H1 (cell line): ENCODE measurements at regions not wholly inside any gene's neighbourhood (a gene's known extent, or its start where the extent isn't known, plus 50 kb on each side); places are given as distances from the start of the nearest gene placed in this dataset.

Experiments used
- CTCF ChIA-PET: fragments of 300-600 bp; sonication (Branson Sonifier 250); formaldehyde crosslinking; loops from one replicate; lab custom pipeline; 2021; ENCODE audit not compliant: partially characterized antibody; lab: Charles Lee
- POLR2A ChIA-PET: fragments of 300-600 bp; sonication (Branson Sonifier 250); formaldehyde crosslinking; loops from one replicate; lab custom pipeline; 2021; ENCODE audit warnings: inconsistent platforms; ENCODE audit not compliant: partially characterized antibody; lab: Charles Lee
- DNase-seq, 2 experiments: peaks; one replicate each; pipeline versions ENCODE4 v3.0.0 to v3.0.0-alpha.2; 2010 to 2022; ENCODE audit warnings: low spot score in 2 of 2, low read depth in 1 of 2, mixed read lengths in 1 of 2
- FAIRE-seq: peaks from 2 replicates; lab custom pipeline; 2011; peaks lifted over from hg19 to GRCh38; lab: Jason Lieb, UNC
- H2AFZ ChIP-seq: 2 replicates; pipeline ENCODE4 v1.8.1; 2012; ENCODE audit warnings: low read length, inconsistent platforms
- H2AK5ac ChIP-seq: 2 replicates; pipeline ENCODE4 v1.6.1; 2013; ENCODE audit warnings: low read depth, low read length
- H2BK120ac ChIP-seq: replicated peaks from 2 replicates; pipeline ENCODE3; 2013; ENCODE audit warnings: low read depth, low read length, inconsistent platforms
- H2BK12ac ChIP-seq: 2 replicates; pipeline ENCODE4 v1.6.1; 2013; ENCODE audit warnings: low read depth, low read length
- H2BK15ac ChIP-seq: 2 replicates; pipeline ENCODE4 v1.6.1; 2013; ENCODE audit warnings: low read length
- H2BK20ac ChIP-seq: 2 replicates; pipeline ENCODE4 v1.6.1; 2013; ENCODE audit warnings: low read length
- H2BK5ac ChIP-seq: 2 replicates; pipeline ENCODE4 v1.6.1; 2013; ENCODE audit warnings: low read depth, low read length
- H3K14ac ChIP-seq: 2 replicates; pipeline ENCODE4 v1.6.1; 2013; ENCODE audit warnings: inconsistent platforms; ENCODE audit not compliant: insufficient read length
- H3K18ac ChIP-seq: 2 replicates; pipeline ENCODE4 v1.6.1; 2013; ENCODE audit warnings: low read length; ENCODE audit errors: extremely low read depth
- H3K23ac ChIP-seq: 2 replicates; pipeline ENCODE4 v1.6.1; 2013; ENCODE audit warnings: inconsistent platforms; ENCODE audit not compliant: insufficient read length
- H3K23me2 ChIP-seq: 2 replicates; pipeline ENCODE4 v1.6.1; 2013; ENCODE audit warnings: low read depth, low read length
- H3K27ac ChIP-seq: 2 replicates; pipeline ENCODE4 v1.6.1; 2011; ENCODE audit warnings: low read depth, low read length, inconsistent platforms
- H3K27me3 ChIP-seq, 4 experiments: replicated peaks in 1 of 4; 1 replicate in 1 of 4; 2 replicates in 3 of 4; pipeline versions ENCODE4 v1.6.1 to v1.8.1; 2011 to 2013; ENCODE audit warnings: low read length in 3 of 4, mild to moderate bottlenecking in 3 of 4, inconsistent platforms in 2 of 4, mixed read lengths in 2 of 4, moderate library complexity in 1 of 4; ENCODE audit not compliant: control insufficient read depth in 3 of 4, insufficient read depth in 3 of 4; ENCODE audit errors: extremely low read depth in 1 of 4
- H3K36me3 ChIP-seq, 4 experiments: 2 replicates each; pipeline versions ENCODE4 v1.6.1 to v1.8.1; 2011 to 2013; ENCODE audit warnings: mild to moderate bottlenecking in 4 of 4, low read length in 3 of 4, moderate library complexity in 2 of 4, control low read depth in 1 of 4, inconsistent platforms in 1 of 4; ENCODE audit not compliant: insufficient read depth in 4 of 4, control insufficient read depth in 2 of 4
- H3K4ac ChIP-seq: replicated peaks from 2 replicates; pipeline ENCODE3; 2013; ENCODE audit warnings: low read length, low read depth, mixed read lengths, inconsistent platforms; ENCODE audit not compliant: insufficient read length
- H3K4me1 ChIP-seq, 4 experiments: replicated peaks in 1 of 4; 1 replicate in 1 of 4; 2 replicates in 3 of 4; pipeline versions ENCODE4 v1.6.1 to v1.8.1; 2011 to 2013; ENCODE audit warnings: low read length in 3 of 4, inconsistent platforms in 2 of 4, mixed read lengths in 1 of 4; ENCODE audit not compliant: insufficient read depth in 4 of 4, control insufficient read depth in 3 of 4
- H3K4me2 ChIP-seq, 2 experiments: 2 replicates each; pipeline versions ENCODE4 v1.6.1 to v1.8.1; 2011 to 2013; ENCODE audit warnings: low read depth in 2 of 2, low read length in 2 of 2, control low read depth in 1 of 2, inconsistent platforms in 1 of 2, mild to moderate bottlenecking in 1 of 2; ENCODE audit not compliant: insufficient read depth in 1 of 2
- H3K4me3 ChIP-seq, 4 experiments: fragments of 200-600, 300-600 bp in 1 of 4; sonication (generic), shearing (Covaris generic), sonication (Bioruptor Twin) in 1 of 4; 2 replicates each; pipeline versions ENCODE4 v1.5.1 to v1.8.1; 2011 to 2016; ENCODE audit warnings: low read length in 4 of 4, low read depth in 3 of 4, control low read depth in 2 of 4, inconsistent platforms in 2 of 4, mild to moderate bottlenecking in 2 of 4, mixed read lengths in 1 of 4, moderate library complexity in 1 of 4; ENCODE audit not compliant: insufficient read depth in 2 of 4; ENCODE audit errors: extremely low read depth in 1 of 4
- H3K56ac ChIP-seq: replicated peaks from 2 replicates; pipeline ENCODE3; 2013; ENCODE audit warnings: low read depth, mild to moderate bottlenecking, mixed read lengths, low read length, inconsistent platforms; ENCODE audit not compliant: insufficient read length
- H3K79me1 ChIP-seq: 2 replicates; pipeline ENCODE4 v1.6.1; 2013; ENCODE audit warnings: low read depth, low read length, control low read depth
- H3K79me2 ChIP-seq, 2 experiments: 2 replicates each; pipeline versions ENCODE4 v1.6.1 to v1.8.1; 2012 to 2013; ENCODE audit warnings: low read length in 2 of 2, mild to moderate bottlenecking in 2 of 2, inconsistent platforms in 1 of 2; ENCODE audit not compliant: insufficient read depth in 2 of 2, control insufficient read depth in 1 of 2
- H3K9ac ChIP-seq, 4 experiments: replicated peaks in 1 of 4; 1 replicate in 1 of 4; 2 replicates in 3 of 4; pipeline versions ENCODE4 v1.6.1 to v1.8.1; 2011 to 2013; ENCODE audit warnings: low read depth in 3 of 4, low read length in 3 of 4, control low read depth in 2 of 4, mild to moderate bottlenecking in 2 of 4, moderate library complexity in 2 of 4, inconsistent platforms in 1 of 4; ENCODE audit errors: extremely low read depth in 1 of 4
- H3K9me3 ChIP-seq, 2 experiments: 2 replicates each; pipeline versions ENCODE4 v1.6.1 to v1.8.1; 2012 to 2013; ENCODE audit warnings: mild to moderate bottlenecking in 2 of 2, moderate library complexity in 2 of 2, control low read depth in 1 of 2, inconsistent platforms in 1 of 2, low read depth in 1 of 2, low read length in 1 of 2, mixed read lengths in 1 of 2; ENCODE audit not compliant: insufficient read depth in 2 of 2
- H4K20me1 ChIP-seq, 2 experiments: replicated peaks in 1 of 2; 2 replicates each; pipeline versions ENCODE3 to v1.8.1; 2011 to 2013; ENCODE audit warnings: inconsistent platforms in 2 of 2, low read length in 2 of 2, mild to moderate bottlenecking in 1 of 2; ENCODE audit not compliant: insufficient read depth in 2 of 2, control insufficient read depth in 1 of 2
- H4K5ac ChIP-seq: 2 replicates; pipeline ENCODE4 v1.6.1; 2013; ENCODE audit warnings: low read length, low read depth, mixed read lengths, inconsistent platforms; ENCODE audit not compliant: insufficient read length
- H4K8ac ChIP-seq: 2 replicates; pipeline ENCODE4 v1.8.0; 2013; ENCODE audit warnings: mild to moderate bottlenecking, moderate library complexity, low read length, inconsistent platforms; ENCODE audit not compliant: insufficient read depth; ENCODE audit errors: extremely low read depth
- H4K91ac ChIP-seq: replicated peaks from 2 replicates; pipeline ENCODE3; 2013; ENCODE audit warnings: low read length, mixed read lengths, inconsistent platforms; ENCODE audit not compliant: insufficient read length
- RBBP5 ChIP-seq: IDR thresholded peaks from 2 replicates; pipeline ENCODE4 v1.7.1; 2012; ENCODE audit warnings: low read depth, mild to moderate bottlenecking, inconsistent platforms, low read length, moderate library complexity, borderline replicate concordance
- RNF2 ChIP-seq: fragments of 200-900, 300-1000 bp; sonication (generic); IDR thresholded peaks from 2 replicates; pipeline ENCODE4 v1.7.1; 2016; ENCODE audit warnings: borderline replicate concordance, low read depth, mild to moderate bottlenecking, antibody characterized with exemption, low read length; ENCODE audit not compliant: poor library complexity, severe bottlenecking; ENCODE audit errors: missing control alignments
- WGBS, 2 experiments: shearing (Covaris generic) in 1 of 2; methylation state at CpG; one replicate each; pipeline versions ENCODE4 v1.1.6 to v1.1.7; 2013 to 2015; ENCODE audit warnings: low lambda C conversion rate in 2 of 2, mixed read lengths in 2 of 2, inconsistent platforms in 1 of 2, low coverage in 1 of 2, missing lambda C conversion rate in 1 of 2; ENCODE audit not compliant: insufficient replicate concordance in 2 of 2, insufficient coverage in 1 of 2, insufficient read length in 1 of 2; ENCODE audit errors: extremely low coverage in 1 of 2, missing lambda C conversion rate in 1 of 2; 5-methylcytosine and 5-hydroxymethylcytosine counted together

- Histone ChIP-seq H4K20me1 (no peaks in the 10 kb centered on the region), H3K79me2 (no peaks in the 10 kb centered on the region), H4K8ac (no peak overlapping the region), H4K5ac (no peak overlapping the region), H3K23ac (no peak overlapping the region), H3K79me1 (no peaks in the 10 kb centered on the region), H3K23me2 (no peaks in the 10 kb centered on the region), H3K4ac (no peak overlapping the region), H3K9me3 (no peaks in the 10 kb centered on the region), H3K9ac (no peak overlapping the region), H3K14ac (no peak overlapping the region), H2BK20ac (no peak overlapping the region), H4K91ac (no peak overlapping the region), H2BK5ac (no peak overlapping the region), H2BK12ac (no peak overlapping the region), H3K4me3 (no peak overlapping the region), H3K27ac (no peak overlapping the region), H2AK5ac (no peak overlapping the region), H3K27me3 (no peaks in the 10 kb centered on the region), H3K56ac (no peak overlapping the region), H3K4me1 (peaks cover 0 to 14% (median 7%) of the 10 kb centered on the region in 4 experiments; a peak in 6 of 7 replicates), H2BK15ac (no peak overlapping the region), H3K4me2 (no peak overlapping the region), H2AFZ (no peak overlapping the region), H2BK120ac (no peak overlapping the region), H3K18ac (no peak overlapping the region), H3K36me3 (no peaks in the 10 kb centered on the region)
- DNase-seq: no peak
- ChIA-PET POLR2A (interaction anchor here (0.6 to 1.0 kb wide), 2 partner anchors 283 to 284 kb away, joined by 3 read pairs; no protein-coding TSS in a partner anchor), CTCF (interaction anchor here (0.5 to 1.8 kb wide), 5 partner anchors 12 to 250 kb away, joined by 3 to 6 read pairs (median 3); no protein-coding TSS in a partner anchor)
- TF ChIP-seq RBBP5 (no peak), RNF2 (no peak)
- WGBS, 2 experiments: 95% methylated on average over 4 of the region's 4 CpGs; no CpG with 5 or more reads in 1 of the 2 experiments
- no peak for FAIRE-seq
These were observed 527.7 kb upstream of the WWC1 start for GRCh38 chr5:167763772-167764171.
